GM12891 (cell line): ENCODE measurements at regions not wholly inside any gene's neighbourhood (a gene's known extent, or its start where the extent isn't known, plus 50 kb on each side); places are given as distances from the start of the nearest gene placed in this dataset.

Source experiments
- DNase-seq: peaks from one replicate; pipeline ENCODE4 v3.0.0; 2011; ENCODE audit warnings: low spot score; ENCODE audit not compliant: insufficient read length
- FAIRE-seq: peaks from 2 replicates; lab custom pipeline; 2011; peaks lifted over from hg19 to GRCh38; lab: Jason Lieb, UNC
- PAX5 ChIP-seq: IDR thresholded peaks from 2 replicates; pipeline ENCODE4 v1.6.1; 2011; ENCODE audit warnings: low read length, moderate library complexity, mild to moderate bottlenecking; ENCODE audit not compliant: insufficient read depth, severe bottlenecking
- POLR2A ChIP-seq: IDR thresholded peaks from 2 replicates; pipeline ENCODE4 v1.6.1; 2011; ENCODE audit warnings: low read depth, low read length, control low read depth
- POLR2AphosphoS5 ChIP-seq: IDR thresholded peaks from 2 replicates; pipeline ENCODE4 v1.6.1; 2011; ENCODE audit warnings: low read depth, low read length, control low read depth
- POU2F2 ChIP-seq: IDR thresholded peaks from 2 replicates; pipeline ENCODE4 v1.6.1; 2011; ENCODE audit warnings: low read depth, mild to moderate bottlenecking, control low read depth, low read length, moderate library complexity
- SPI1 ChIP-seq: IDR thresholded peaks from 2 replicates; pipeline ENCODE4 v1.6.1; 2011; ENCODE audit warnings: low read depth, low read length, control low read depth
- TAF1 ChIP-seq: IDR thresholded peaks from 2 replicates; pipeline ENCODE4 v1.6.1; 2011; ENCODE audit warnings: low read depth, low read length, control low read depth

DNA sequence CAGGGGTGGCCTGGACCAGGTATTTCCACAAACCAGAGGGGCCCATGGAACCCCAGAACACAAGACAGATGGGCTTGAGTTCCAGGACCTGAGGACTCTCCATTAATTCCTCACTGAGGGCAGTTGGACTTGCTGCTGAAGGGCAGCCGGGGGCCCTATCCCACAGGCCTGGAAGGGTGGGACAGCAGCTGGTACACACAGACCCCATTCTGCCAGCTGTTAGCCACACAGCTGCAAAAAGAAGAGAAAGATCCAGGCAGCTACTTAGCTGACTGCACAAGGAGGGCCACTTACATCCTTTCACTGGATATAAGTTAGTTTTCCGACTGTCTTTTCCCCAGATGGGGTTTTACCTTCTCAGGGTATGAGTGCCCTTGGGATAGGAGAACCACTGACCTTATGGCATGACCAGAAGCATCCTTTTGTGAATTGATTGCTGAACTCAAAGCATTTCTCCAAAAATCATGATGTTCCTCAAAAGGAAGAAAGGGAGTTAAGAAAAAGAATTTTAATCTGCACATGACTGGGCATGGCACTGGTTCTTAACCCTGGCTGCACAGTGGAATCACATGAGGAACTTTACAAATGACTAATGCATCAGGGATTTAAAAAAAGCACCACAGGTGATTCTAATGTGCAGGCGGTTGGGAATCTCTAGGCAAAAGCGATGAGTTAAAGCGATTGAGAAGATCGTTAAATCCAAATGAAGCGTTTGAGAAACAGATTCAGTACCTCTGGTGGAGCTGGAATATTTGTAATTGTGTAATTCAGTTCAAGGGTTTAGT lies 199.4 kb downstream of the TFAP2A start:
- no peak for TF ChIP-seq TAF1
- no peak for TF ChIP-seq SPI1
- TF ChIP-seq POU2F2: no peak
- TF ChIP-seq POLR2AphosphoS5: no peak
- no peak for TF ChIP-seq POLR2A
- TF ChIP-seq PAX5: no peak
- FAIRE-seq (no peak), DNase-seq (no peak)

DNA sequence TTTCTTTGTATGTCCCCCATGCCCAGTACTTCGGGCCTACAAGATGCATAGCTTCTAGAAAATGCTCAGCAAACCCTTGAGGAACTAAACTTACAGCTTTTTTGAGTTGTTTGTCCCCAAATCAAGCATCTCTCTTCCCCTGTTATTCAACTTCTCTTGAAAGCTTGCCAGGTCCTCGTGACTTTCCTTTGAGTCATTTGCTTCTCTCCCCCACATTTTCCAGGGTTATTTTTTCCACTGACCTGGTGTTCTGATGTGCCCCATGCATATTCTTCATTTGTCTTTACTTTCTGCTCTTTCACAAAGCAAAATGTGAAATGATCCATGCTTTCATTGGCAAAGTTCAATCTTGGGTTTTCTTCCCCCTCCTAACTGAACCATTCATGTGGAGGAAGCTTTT lies 204.8 kb downstream of the TFAP2A start:
- DNase-seq (no peak), FAIRE-seq (no peak)
- no peak for TF ChIP-seq SPI1
- TF ChIP-seq POLR2A: no peak
- TF ChIP-seq POLR2AphosphoS5: no peak
- TF ChIP-seq TAF1: no peak
- TF ChIP-seq POU2F2: no peak
- no peak for TF ChIP-seq PAX5

DNA sequence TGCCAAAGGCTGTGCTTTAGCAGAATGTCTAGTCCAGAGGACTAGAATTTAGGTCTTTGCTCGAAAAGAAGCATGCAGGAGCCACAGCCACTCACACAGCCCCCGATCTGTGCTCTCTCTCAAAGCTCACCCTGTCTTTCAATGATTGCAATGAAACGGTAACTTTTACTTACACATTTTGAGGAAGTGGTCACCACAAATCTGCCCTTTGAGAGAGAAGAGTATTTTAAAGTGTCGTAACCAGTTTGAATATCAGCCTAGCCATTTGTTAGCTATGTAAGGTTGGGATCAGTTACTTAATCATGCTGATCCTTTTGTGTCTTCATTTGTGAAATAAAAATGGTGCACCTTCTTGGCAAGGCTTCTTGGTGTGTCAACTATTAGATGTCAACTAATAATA lies 209.0 kb downstream of the TFAP2A start:
- TF ChIP-seq SPI1 (peak; percentile 79), TAF1 (no peak)
- DNase-seq (no peak), FAIRE-seq (no peak)

DNA sequence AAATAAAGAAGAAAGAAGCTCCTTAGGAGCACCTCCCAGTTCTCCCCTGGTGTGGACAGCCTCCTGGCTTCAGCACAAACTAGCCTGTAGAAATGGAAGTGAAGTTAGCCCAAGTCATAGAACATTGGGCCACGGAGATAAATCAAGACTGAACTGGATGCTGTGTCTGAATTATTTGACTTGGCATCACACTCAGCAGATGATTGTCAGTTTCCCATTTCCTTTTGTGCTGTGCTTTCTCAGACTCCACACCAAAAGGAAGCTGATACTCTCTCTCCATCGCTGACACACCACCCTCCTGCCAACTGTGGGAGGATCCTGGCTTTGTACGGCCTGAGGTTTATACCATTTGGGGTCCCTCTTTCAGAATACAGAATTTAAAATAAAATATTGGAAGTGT lies 209.8 kb downstream of the TFAP2A start:
- FAIRE-seq (no peak), DNase-seq (no peak)
- no peak for TF ChIP-seq POU2F2
- no peak for TF ChIP-seq PAX5
- no peak for TF ChIP-seq POLR2AphosphoS5
- no peak for TF ChIP-seq TAF1
- TF ChIP-seq POLR2A: no peak
- no peak for TF ChIP-seq SPI1

DNA sequence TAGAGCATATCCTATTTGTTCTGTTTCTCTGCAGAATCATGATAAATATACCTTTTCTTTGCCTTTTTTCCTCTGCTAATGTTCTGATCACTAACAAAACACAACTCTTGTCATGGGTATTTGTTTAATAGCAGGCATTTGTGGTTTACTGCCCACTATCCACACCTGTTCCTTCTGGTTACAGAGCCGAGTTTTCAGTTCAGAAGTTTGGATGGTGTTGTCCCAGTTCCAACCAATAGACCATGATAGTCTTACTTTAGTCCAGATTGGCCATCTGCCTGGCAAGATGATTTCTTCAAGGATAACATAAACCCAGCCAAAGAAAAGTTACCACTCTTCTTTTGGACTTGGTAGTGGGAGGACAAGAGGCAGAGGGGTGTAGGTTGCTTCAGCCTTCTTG lies 211.2 kb downstream of the TFAP2A start:
- TF ChIP-seq PAX5: no peak
- TF ChIP-seq SPI1: no peak
- no peak for TF ChIP-seq POLR2AphosphoS5
- TF ChIP-seq TAF1: no peak
- TF ChIP-seq POU2F2: no peak
- no peak for TF ChIP-seq POLR2A
- FAIRE-seq: no peak
- no peak for DNase-seq

DNA sequence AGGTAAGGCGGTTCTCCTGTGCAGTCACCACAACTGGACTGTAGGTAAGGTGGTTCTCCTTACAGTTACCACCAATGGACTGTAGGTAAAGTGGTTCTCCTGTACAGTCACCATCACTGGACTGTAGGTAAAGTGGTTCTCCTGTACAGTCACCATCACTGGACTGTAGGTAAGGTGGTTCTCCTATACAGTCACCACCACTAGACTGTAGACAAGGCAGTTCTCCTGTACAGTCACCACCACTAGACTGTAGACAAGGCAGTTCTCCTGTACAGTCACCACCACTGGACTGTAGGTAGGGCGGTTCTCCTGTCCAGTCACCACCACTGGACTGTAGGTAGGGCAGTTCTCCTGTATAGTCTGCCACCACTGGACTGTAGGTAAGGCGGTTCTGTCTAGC lies 212.3 kb downstream of the TFAP2A start:
- DNase-seq (no peak), FAIRE-seq (no peak)
- TF ChIP-seq SPI1: no peak
- TF ChIP-seq POLR2AphosphoS5: no peak
- no peak for TF ChIP-seq POU2F2
- TF ChIP-seq POLR2A: no peak
- TF ChIP-seq PAX5: no peak
- no peak for TF ChIP-seq TAF1

DNA sequence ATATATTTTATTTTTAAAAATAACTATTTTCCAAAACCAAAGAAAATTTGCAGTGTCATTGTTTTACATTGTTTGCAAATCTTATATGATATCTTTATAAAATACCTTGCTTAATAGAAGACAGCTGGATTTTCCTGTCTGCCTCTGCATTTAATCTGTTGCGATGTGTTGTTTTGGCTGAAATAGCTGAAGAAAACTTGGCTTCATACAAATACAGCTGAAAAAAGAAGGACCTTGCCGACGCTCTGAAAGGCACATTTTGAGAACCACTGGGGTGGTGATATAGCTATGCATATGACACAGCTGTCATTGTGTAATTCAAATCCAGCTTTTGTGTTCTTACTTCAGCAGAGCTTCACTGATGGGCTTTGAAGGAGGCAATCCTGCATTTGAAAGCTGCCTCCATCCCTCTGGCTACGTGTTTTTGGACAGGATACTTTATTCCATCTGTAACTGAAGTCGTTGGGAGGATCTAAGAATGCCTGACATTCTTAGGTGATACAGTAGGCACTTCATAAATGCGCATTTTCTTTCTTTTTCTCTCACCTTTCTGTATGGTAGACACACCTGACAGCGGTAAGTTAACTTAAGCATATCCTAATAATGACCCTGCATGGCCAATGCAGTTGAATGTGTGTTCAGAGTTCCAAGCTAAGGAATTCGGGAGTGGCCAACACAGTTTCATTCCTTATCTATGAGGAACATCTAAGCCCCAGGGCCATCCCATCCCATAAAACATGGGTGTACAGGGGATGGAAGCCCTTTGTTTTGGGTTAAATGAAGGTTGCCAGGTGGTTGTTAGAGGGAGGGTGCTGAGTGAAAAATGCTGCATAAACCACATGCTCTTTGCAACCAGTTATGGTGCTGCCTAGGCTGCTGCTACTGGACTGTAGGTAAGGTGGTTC lies 213.0 kb downstream of the TFAP2A start:
- FAIRE-seq (no peak), DNase-seq (no peak)
- TF ChIP-seq TAF1: no peak
- TF ChIP-seq POU2F2: no peak
- no peak for TF ChIP-seq SPI1
- no peak for TF ChIP-seq PAX5
- no peak for TF ChIP-seq POLR2AphosphoS5
- TF ChIP-seq POLR2A: no peak

DNA sequence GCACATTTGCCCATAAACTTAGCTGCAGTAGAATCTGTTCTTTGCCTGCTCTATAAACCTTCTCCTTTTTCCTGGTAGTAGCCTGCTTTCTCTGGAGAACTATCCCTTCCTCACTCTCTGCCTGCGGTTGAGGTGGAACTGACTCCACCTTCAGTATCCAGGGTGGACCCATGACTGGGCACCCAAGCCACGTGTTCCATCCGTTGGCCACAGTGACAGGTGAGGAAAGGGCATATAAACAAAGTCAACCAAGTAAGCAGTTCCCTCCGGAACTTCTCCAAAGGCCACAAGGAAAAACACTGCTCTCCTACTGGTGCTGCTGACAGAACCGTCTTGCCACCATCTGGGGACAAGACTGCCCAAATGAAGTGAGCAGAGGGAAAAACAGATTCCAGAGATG lies 218.8 kb downstream of the TFAP2A start:
- no peak for FAIRE-seq
- DNase-seq: no peak
- no peak for TF ChIP-seq TAF1
- no peak for TF ChIP-seq SPI1
- no peak for TF ChIP-seq PAX5
- TF ChIP-seq POU2F2: no peak
- no peak for TF ChIP-seq POLR2A
- TF ChIP-seq POLR2AphosphoS5: no peak

DNA sequence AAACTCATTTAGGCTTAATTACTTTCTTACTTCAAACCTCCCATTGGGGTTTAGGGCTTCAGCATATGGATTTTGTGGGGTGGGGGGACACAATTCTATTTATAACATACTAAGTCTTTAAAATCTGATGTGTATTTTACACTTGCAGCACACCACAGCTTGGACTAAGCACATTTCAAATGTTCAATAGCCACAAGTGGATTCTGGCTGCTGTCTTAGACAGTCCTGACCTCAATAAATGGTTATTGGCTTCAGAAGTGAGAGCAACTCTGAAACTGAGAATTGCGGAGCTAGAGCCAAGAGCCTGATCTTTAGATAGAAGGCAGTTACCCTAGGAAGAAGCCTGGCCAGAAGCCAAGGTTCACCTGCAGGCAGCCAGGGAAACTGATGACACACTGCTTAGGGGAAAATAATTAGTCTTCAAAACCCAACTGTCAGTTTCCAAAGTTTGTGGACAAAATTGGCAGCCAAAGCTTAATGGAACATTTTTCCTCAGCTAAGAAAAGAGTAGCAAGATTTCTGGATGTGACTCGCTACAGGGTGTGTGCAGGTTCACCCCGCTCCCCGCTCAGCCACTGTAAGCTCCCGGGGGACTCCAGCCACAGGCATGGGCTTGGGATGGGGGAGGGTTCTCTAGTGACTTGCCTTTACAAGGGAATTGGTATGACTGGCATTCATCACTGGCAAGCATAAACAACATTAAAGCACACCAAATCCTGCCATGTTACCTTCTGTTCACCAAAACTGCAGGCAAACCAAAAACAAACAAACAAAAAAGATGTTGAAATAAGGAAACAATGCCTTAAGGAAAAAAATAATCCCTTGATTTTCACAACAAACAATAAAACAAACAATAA lies 219.8 kb downstream of the TFAP2A start:
- no peak for DNase-seq
- no peak for FAIRE-seq
- TF ChIP-seq TAF1 (no peak), SPI1 (no peak), POLR2A (no peak), POLR2AphosphoS5 (no peak), POU2F2 (no peak), PAX5 (no peak)
